ENCODE measurements at regions not wholly inside any gene's neighbourhood (a gene's known extent, or its start where the extent isn't known, plus 50 kb on each side); places are given as distances from the start of the nearest gene placed in this dataset.

DNA sequence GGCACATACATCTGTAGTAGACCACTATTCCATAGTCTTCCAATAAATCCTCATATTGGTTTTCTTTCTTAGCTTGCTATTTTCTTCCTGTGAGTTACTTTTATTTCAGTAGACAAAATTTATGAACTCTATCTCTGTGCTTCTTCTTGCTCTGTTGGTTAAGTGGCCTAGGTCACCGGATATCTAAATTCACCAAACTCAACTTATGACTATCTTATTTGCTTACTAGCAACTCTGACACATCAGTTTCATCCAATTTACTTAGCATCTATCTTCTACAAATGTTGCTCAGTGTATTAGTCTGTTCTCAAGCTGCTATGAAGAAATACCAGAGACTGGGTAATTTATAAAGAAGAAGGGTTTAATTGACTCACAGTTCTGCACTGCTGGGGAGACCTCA is 432.5 kb upstream of the FSIP2 start:
- TF ChIP-seq, protein P1, sequence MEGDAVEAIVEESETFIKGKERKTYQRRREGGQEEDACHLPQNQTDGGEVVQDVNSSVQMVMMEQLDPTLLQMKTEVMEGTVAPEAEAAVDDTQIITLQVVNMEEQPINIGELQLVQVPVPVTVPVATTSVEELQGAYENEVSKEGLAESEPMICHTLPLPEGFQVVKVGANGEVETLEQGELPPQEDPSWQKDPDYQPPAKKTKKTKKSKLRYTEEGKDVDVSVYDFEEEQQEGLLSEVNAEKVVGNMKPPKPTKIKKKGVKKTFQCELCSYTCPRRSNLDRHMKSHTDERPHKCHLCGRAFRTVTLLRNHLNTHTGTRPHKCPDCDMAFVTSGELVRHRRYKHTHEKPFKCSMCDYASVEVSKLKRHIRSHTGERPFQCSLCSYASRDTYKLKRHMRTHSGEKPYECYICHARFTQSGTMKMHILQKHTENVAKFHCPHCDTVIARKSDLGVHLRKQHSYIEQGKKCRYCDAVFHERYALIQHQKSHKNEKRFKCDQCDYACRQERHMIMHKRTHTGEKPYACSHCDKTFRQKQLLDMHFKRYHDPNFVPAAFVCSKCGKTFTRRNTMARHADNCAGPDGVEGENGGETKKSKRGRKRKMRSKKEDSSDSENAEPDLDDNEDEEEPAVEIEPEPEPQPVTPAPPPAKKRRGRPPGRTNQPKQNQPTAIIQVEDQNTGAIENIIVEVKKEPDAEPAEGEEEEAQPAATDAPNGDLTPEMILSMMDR (IDR thresholded peaks at IDR 0.05), result no peak
- TF ChIP-seq POLR2A (IDR thresholded peaks at IDR 0.05), result no peak

All from stomach (tissue), 4 donors.